ENCODE measurements at regions not wholly inside any gene's neighbourhood (a gene's known extent, or its start where the extent isn't known, plus 50 kb on each side); places are given as distances from the start of the nearest gene placed in this dataset.

- no peak overlapping the region for H3K4me3 ChIP-seq (replicated peaks in 1 of 3; ENCODE audit: insufficient read depth in 1 of 3, low read depth in 1 of 3, low read length in 3 of 3)
- dilution Hi-C loops (cut with MboI; ENCODE audit: extremely low pct_ligation_motif_present, low sequenced_read_pairs), result no loop called here
- H3K9ac ChIP-seq (replicated peaks; ENCODE audit: extremely low read depth, insufficient read depth, low read length), result no peak overlapping the region
- no peak overlapping the region for H3K4me2 ChIP-seq (ENCODE audit: insufficient read depth, low read length)
- ChIA-PET POLR2A (no interaction called here), CTCF (no interaction called here)
- peaks cover 22% of the 10 kb centered on the region for H3K4me1 ChIP-seq (ENCODE audit: control insufficient read depth, extremely low read depth, insufficient read depth, low read length)
- no peaks in the 10 kb centered on the region for H3K36me3 ChIP-seq (ENCODE audit: control insufficient read depth in 2 of 2, extremely low read depth in 1 of 2, insufficient read depth in 2 of 2, low read length in 2 of 2)
- no peak overlapping the region for H2AFZ ChIP-seq (ENCODE audit: low read depth, low read length)
- intact Hi-C loops (cut with micrococcal nuclease), result no loop called here
- H3K9me3 ChIP-seq (replicated peaks; ENCODE audit: control insufficient read depth, insufficient read depth, low read length), result no peaks in the 10 kb centered on the region
- H3K27ac ChIP-seq (ENCODE audit: insufficient read depth, low read depth, low read length), result no peak overlapping the region
- H4K20me1 ChIP-seq (replicated peaks; ENCODE audit: control insufficient read depth, extremely low read depth, insufficient read depth, low read length), result no peaks in the 10 kb centered on the region
- FAIRE-seq (no peak), DNase-seq (ENCODE audit: low read depth, low spot score) (no peak)
- no peaks in the 10 kb centered on the region for H3K27me3 ChIP-seq (ENCODE audit: control insufficient read depth in 2 of 2, insufficient read depth in 2 of 2, low read length in 2 of 2)
- no peak for TF ChIP-seq POLR2A (IDR thresholded peaks at IDR 0.05; ENCODE audit: low read depth, low read length)
- TF ChIP-seq CTCF (IDR thresholded peaks at IDR 0.05; ENCODE audit: extremely low read depth in 1 of 2, insufficient read depth in 1 of 2, low read depth in 1 of 2, low read length in 2 of 2), result no peak
- TF ChIP-seq EZH2 (IDR thresholded peaks at IDR 0.05; ENCODE audit: borderline replicate concordance, low read depth, low read length, severe bottlenecking), result no peak
- no peak for TF ChIP-seq GATA2 (IDR thresholded peaks at IDR 0.05; ENCODE audit: insufficient read depth, insufficient read length, low read depth, low read length)
- no peaks in the 10 kb centered on the region for H3K9me1 ChIP-seq (replicated peaks; ENCODE audit: control insufficient read depth, extremely low read depth, insufficient read depth, low read length)
- H3K79me2 ChIP-seq (ENCODE audit: control insufficient read depth, insufficient read depth, low read length), result no peaks in the 10 kb centered on the region
- BruUV-seq (replicated peaks), result no TSS peak
Observed at GRCh38 chr12:27158297-27158696, 75.9 kb upstream of the C12orf71 start.

GRCh38 chr12:27161458-27162228, 79.3 kb upstream of the C12orf71 start:
- TF ChIP-seq POLR2A (IDR thresholded peaks at IDR 0.05; ENCODE audit: low read depth, low read length), result no peak
- TF ChIP-seq POLR2AphosphoS5 (IDR thresholded peaks at IDR 0.05; ENCODE audit: insufficient read depth, low read depth, low read length), result peak; percentile 24
- H3K4me1 ChIP-seq (ENCODE audit: control insufficient read depth, extremely low read depth, insufficient read depth, low read length), result peaks cover 24% of the 10 kb centered on the region
- no peaks in the 10 kb centered on the region for H3K9me1 ChIP-seq (replicated peaks; ENCODE audit: control insufficient read depth, extremely low read depth, insufficient read depth, low read length)
- H3K9me3 ChIP-seq (replicated peaks; ENCODE audit: control insufficient read depth, insufficient read depth, low read length), result no peaks in the 10 kb centered on the region
- peak overlapping the region; percentile 45 for H3K4me2 ChIP-seq (ENCODE audit: insufficient read depth, low read length)
- peak; percentile 9 for DNase-seq (ENCODE audit: low read depth, low spot score)
- H3K9ac ChIP-seq (replicated peaks; ENCODE audit: extremely low read depth, insufficient read depth, low read length), result no peak overlapping the region
- H4K20me1 ChIP-seq (replicated peaks; ENCODE audit: control insufficient read depth, extremely low read depth, insufficient read depth, low read length), result no peaks in the 10 kb centered on the region
- peak overlapping the region; percentile 36 for H2AFZ ChIP-seq (ENCODE audit: low read depth, low read length)
- ChIA-PET CTCF (interaction anchor here (1.0 to 1.1 kb wide), 2 partner anchors 16 to 144 kb away, joined by 3 to 8 read pairs; no protein-coding TSS in a partner anchor), POLR2A (no interaction called here)
- no peaks in the 10 kb centered on the region for H3K27me3 ChIP-seq (ENCODE audit: control insufficient read depth in 2 of 2, insufficient read depth in 2 of 2, low read length in 2 of 2)
- H3K27ac ChIP-seq (ENCODE audit: insufficient read depth, low read depth, low read length), result peak overlapping the region; percentile 66
- H3K4me3 ChIP-seq (replicated peaks in 1 of 3; ENCODE audit: insufficient read depth in 1 of 3, low read depth in 1 of 3, low read length in 3 of 3), result no peak overlapping the region
- H3K36me3 ChIP-seq (ENCODE audit: control insufficient read depth in 2 of 2, extremely low read depth in 1 of 2, insufficient read depth in 2 of 2, low read length in 2 of 2), result no peaks in the 10 kb centered on the region
- intact Hi-C loops (cut with micrococcal nuclease), result no loop called here
- no peak for FAIRE-seq
- BruUV-seq (replicated peaks), result TSS peak; percentile 82
- dilution Hi-C loops (cut with MboI; ENCODE audit: extremely low pct_ligation_motif_present, low sequenced_read_pairs), result no loop called here
- no peaks in the 10 kb centered on the region for H3K79me2 ChIP-seq (ENCODE audit: control insufficient read depth, insufficient read depth, low read length)

Data from endothelial cell of umbilical vein (primary cell).